ENCODE measurements at regions not wholly inside any gene's neighbourhood (a gene's known extent, or its start where the extent isn't known, plus 50 kb on each side); places are given as distances from the start of the nearest gene placed in this dataset.

- TF ChIP-seq, protein P1, sequence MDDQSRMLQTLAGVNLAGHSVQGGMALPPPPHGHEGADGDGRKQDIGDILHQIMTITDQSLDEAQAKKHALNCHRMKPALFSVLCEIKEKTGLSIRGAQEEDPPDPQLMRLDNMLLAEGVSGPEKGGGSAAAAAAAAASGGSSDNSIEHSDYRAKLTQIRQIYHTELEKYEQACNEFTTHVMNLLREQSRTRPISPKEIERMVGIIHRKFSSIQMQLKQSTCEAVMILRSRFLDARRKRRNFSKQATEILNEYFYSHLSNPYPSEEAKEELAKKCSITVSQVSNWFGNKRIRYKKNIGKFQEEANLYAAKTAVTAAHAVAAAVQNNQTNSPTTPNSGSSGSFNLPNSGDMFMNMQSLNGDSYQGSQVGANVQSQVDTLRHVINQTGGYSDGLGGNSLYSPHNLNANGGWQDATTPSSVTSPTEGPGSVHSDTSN (IDR thresholded peaks at IDR 0.05): no peak
- TF ChIP-seq CTCF (IDR thresholded peaks at IDR 0.05) (no peak), POLR2AphosphoS5 (IDR thresholded peaks at IDR 0.05; ENCODE audit: low read depth, low read length) (no peak), MEF2A (IDR thresholded peaks at IDR 0.05; ENCODE audit: borderline replicate concordance, low read depth) (no peak), SMC3 (IDR thresholded peaks at IDR 0.05; ENCODE audit: low read depth, low read length) (no peak), TAF1 (IDR thresholded peaks at IDR 0.05; ENCODE audit: borderline replicate concordance, low read depth, low read length) (no peak), TCF12 (IDR thresholded peaks at IDR 0.05) (no peak), RAD21 (IDR thresholded peaks at IDR 0.05; ENCODE audit: low read length) (no peak)
- TF ChIP-seq, protein P2, sequence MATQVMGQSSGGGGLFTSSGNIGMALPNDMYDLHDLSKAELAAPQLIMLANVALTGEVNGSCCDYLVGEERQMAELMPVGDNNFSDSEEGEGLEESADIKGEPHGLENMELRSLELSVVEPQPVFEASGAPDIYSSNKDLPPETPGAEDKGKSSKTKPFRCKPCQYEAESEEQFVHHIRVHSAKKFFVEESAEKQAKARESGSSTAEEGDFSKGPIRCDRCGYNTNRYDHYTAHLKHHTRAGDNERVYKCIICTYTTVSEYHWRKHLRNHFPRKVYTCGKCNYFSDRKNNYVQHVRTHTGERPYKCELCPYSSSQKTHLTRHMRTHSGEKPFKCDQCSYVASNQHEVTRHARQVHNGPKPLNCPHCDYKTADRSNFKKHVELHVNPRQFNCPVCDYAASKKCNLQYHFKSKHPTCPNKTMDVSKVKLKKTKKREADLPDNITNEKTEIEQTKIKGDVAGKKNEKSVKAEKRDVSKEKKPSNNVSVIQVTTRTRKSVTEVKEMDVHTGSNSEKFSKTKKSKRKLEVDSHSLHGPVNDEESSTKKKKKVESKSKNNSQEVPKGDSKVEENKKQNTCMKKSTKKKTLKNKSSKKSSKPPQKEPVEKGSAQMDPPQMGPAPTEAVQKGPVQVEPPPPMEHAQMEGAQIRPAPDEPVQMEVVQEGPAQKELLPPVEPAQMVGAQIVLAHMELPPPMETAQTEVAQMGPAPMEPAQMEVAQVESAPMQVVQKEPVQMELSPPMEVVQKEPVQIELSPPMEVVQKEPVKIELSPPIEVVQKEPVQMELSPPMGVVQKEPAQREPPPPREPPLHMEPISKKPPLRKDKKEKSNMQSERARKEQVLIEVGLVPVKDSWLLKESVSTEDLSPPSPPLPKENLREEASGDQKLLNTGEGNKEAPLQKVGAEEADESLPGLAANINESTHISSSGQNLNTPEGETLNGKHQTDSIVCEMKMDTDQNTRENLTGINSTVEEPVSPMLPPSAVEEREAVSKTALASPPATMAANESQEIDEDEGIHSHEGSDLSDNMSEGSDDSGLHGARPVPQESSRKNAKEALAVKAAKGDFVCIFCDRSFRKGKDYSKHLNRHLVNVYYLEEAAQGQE (IDR thresholded peaks at IDR 0.05; ENCODE audit: low read depth, low read length): no peak
Observed at GRCh38 chr20:61135266-61135665, 116.8 kb upstream of the CDH4 start.

All from SK-N-SH (cell line).